ENCODE measurements at regions not wholly inside any gene's neighbourhood (a gene's known extent, or its start where the extent isn't known, plus 50 kb on each side); places are given as distances from the start of the nearest gene placed in this dataset.

- no peak overlapping the region for H3K9ac ChIP-seq
Observed at GRCh38 chr2:12807907-12808810, 91.4 kb downstream of the TRIB2 start.

GRCh38 chr2:12809526-12809925 is 92.8 kb downstream of the TRIB2 start:
- H3K4me2 ChIP-seq = no peak overlapping the region
- Mint-ChIP-seq H3K27ac (no peak overlapping the region), H3K9me3 (no peaks in the 10 kb centered on the region), H3K4me1 (no peaks in the 10 kb centered on the region), H3K27me3 (ENCODE audit: insufficient read depth, low read depth) (no peaks in the 10 kb centered on the region), H3K36me3 (no peaks in the 10 kb centered on the region), H3K4me3 (no peak overlapping the region)
- TF ChIP-seq CTCF (IDR thresholded peaks at IDR 0.05) (no peak), EZH2 (IDR thresholded peaks at IDR 0.05) (no peak)
- no peak overlapping the region for H3K9ac ChIP-seq
- H3K4me3 ChIP-seq = no peak overlapping the region
- H3K79me2 ChIP-seq (ENCODE audit: low read depth) = no peaks in the 10 kb centered on the region
- H3K4me1 ChIP-seq = no peaks in the 10 kb centered on the region
- H3K9me3 ChIP-seq (ENCODE audit: low read depth) = no peaks in the 10 kb centered on the region
- no peak overlapping the region for H2AFZ ChIP-seq (replicated peaks)
- H3K27ac ChIP-seq = no peak overlapping the region
- DNase-seq (ENCODE audit: low spot score) = no peak
- no peaks in the 10 kb centered on the region for H4K20me1 ChIP-seq (ENCODE audit: low read depth)
- H3K36me3 ChIP-seq = no peaks in the 10 kb centered on the region
- no peaks in the 10 kb centered on the region for H3K27me3 ChIP-seq
- no peaks in the 10 kb centered on the region for H3F3A ChIP-seq (ENCODE audit: low read depth)

More at GRCh38 chr2:12807907-12808810, 91.4 kb downstream of the TRIB2 start:
- Histone ChIP-seq H2AFZ (replicated peaks) (peak overlapping the region; percentile 4), H3K9me3 (ENCODE audit: low read depth) (no peaks in the 10 kb centered on the region), H3F3A (ENCODE audit: low read depth) (no peaks in the 10 kb centered on the region), H3K27ac (no peak overlapping the region), H3K36me3 (no peaks in the 10 kb centered on the region), H3K4me1 (no peaks in the 10 kb centered on the region), H3K4me3 (no peak overlapping the region), H3K27me3 (no peaks in the 10 kb centered on the region), H4K20me1 (ENCODE audit: low read depth) (no peaks in the 10 kb centered on the region), H3K4me2 (no peak overlapping the region), H3K79me2 (ENCODE audit: low read depth) (no peaks in the 10 kb centered on the region)
- H3K36me3 Mint-ChIP-seq = no peaks in the 10 kb centered on the region
- no peaks in the 10 kb centered on the region for H3K9me3 Mint-ChIP-seq
- H3K4me3 Mint-ChIP-seq = no peak overlapping the region
- H3K27ac Mint-ChIP-seq = no peak overlapping the region
- H3K27me3 Mint-ChIP-seq (ENCODE audit: insufficient read depth, low read depth) = no peaks in the 10 kb centered on the region
- TF ChIP-seq EZH2phosphoT487 (IDR thresholded peaks at IDR 0.05) (no peak), CTCF (IDR thresholded peaks at IDR 0.05) (no peak), EZH2 (IDR thresholded peaks at IDR 0.05) (no peak)
- H3K4me1 Mint-ChIP-seq = no peaks in the 10 kb centered on the region
- DNase-seq (ENCODE audit: low spot score) = no peak

GRCh38 chr2:12811916-12812315 is 95.2 kb downstream of the TRIB2 start:
- Histone ChIP-seq H3K4me1 (no peaks in the 10 kb centered on the region), H3K27ac (no peak overlapping the region), H3K4me3 (no peak overlapping the region), H2AFZ (replicated peaks) (no peak overlapping the region), H3F3A (ENCODE audit: low read depth) (no peaks in the 10 kb centered on the region), H3K27me3 (no peaks in the 10 kb centered on the region), H4K20me1 (ENCODE audit: low read depth) (no peaks in the 10 kb centered on the region), H3K79me2 (ENCODE audit: low read depth) (no peaks in the 10 kb centered on the region), H3K9ac (no peak overlapping the region), H3K4me2 (no peak overlapping the region), H3K36me3 (no peaks in the 10 kb centered on the region), H3K9me3 (ENCODE audit: low read depth) (no peaks in the 10 kb centered on the region)
- Mint-ChIP-seq H3K9me3 (no peaks in the 10 kb centered on the region), H3K36me3 (no peaks in the 10 kb centered on the region), H3K27ac (no peak overlapping the region), H3K4me1 (no peaks in the 10 kb centered on the region), H3K4me3 (no peak overlapping the region), H3K27me3 (ENCODE audit: insufficient read depth, low read depth) (no peaks in the 10 kb centered on the region)
- TF ChIP-seq EZH2 (IDR thresholded peaks at IDR 0.05) (no peak), CTCF (IDR thresholded peaks at IDR 0.05) (no peak), EZH2phosphoT487 (IDR thresholded peaks at IDR 0.05) (no peak)
- DNase-seq (ENCODE audit: low spot score) = no peak
